H9 (cell line): ENCODE measurements at regions not wholly inside any gene's neighbourhood (a gene's known extent, or its start where the extent isn't known, plus 50 kb on each side); places are given as distances from the start of the nearest gene placed in this dataset.

Experiments used
- DNase-seq: peaks from one replicate; pipeline ENCODE4 v3.0.0-alpha.2; 2017
- H2AFZ ChIP-seq: one replicate; pipeline ENCODE4 v1.6.1; 2013; ENCODE audit warnings: mild to moderate bottlenecking, low read length, control low read depth, moderate library complexity
- H2AK5ac ChIP-seq: 2 replicates; pipeline ENCODE4 v1.6.1; 2013; ENCODE audit warnings: low read length, control low read depth, mixed read lengths; ENCODE audit not compliant: insufficient read length
- H2BK120ac ChIP-seq: one replicate; pipeline ENCODE4 v1.6.1; 2013; ENCODE audit warnings: low read depth, mild to moderate bottlenecking, low read length, control low read depth, inconsistent platforms; ENCODE audit not compliant: poor library complexity, severe bottlenecking
- H2BK12ac ChIP-seq: 2 replicates; pipeline ENCODE4 v1.6.1; 2013; ENCODE audit warnings: low read length, control low read depth, mixed read lengths, low read depth; ENCODE audit not compliant: insufficient read length
- H2BK15ac ChIP-seq: 2 replicates; pipeline ENCODE4 v1.6.1; 2013; ENCODE audit warnings: low read depth, low read length, control low read depth
- H2BK20ac ChIP-seq: one replicate; pipeline ENCODE4 v1.6.1; 2013; ENCODE audit warnings: low read depth, mild to moderate bottlenecking, low read length, control low read depth, inconsistent platforms; ENCODE audit not compliant: poor library complexity, severe bottlenecking
- H2BK5ac ChIP-seq: 2 replicates; pipeline ENCODE4 v1.6.1; 2013; ENCODE audit warnings: low read length, control low read depth, mixed read lengths; ENCODE audit not compliant: insufficient read length
- H3K14ac ChIP-seq: 2 replicates; pipeline ENCODE4 v1.6.1; 2013; ENCODE audit warnings: low read length, control low read depth; ENCODE audit not compliant: insufficient read depth
- H3K18ac ChIP-seq: 2 replicates; pipeline ENCODE4 v1.6.1; 2013; ENCODE audit warnings: low read depth, mild to moderate bottlenecking, mixed read lengths, low read length, control low read depth; ENCODE audit not compliant: insufficient read length
- H3K23ac ChIP-seq: 2 replicates; pipeline ENCODE4 v1.6.1; 2013; ENCODE audit warnings: low read length, control low read depth, mixed read lengths, low read depth; ENCODE audit not compliant: insufficient read length
- H3K23me2 ChIP-seq: 2 replicates; pipeline ENCODE4 v1.6.1; 2013; ENCODE audit warnings: low read depth, mild to moderate bottlenecking, mixed read lengths, low read length, control low read depth; ENCODE audit not compliant: insufficient read length, poor library complexity, severe bottlenecking
- H3K27ac ChIP-seq: 2 replicates; pipeline ENCODE4 v1.5.1; 2013; ENCODE audit warnings: low read length, control low read depth, mixed read lengths, low read depth; ENCODE audit not compliant: insufficient read length
- H3K27me3 ChIP-seq: 2 replicates; pipeline ENCODE4 v1.6.1; 2013; ENCODE audit warnings: low read length, control low read depth, inconsistent platforms; ENCODE audit not compliant: insufficient read depth
- H3K4ac ChIP-seq: 2 replicates; pipeline ENCODE4 v1.6.1; 2013; ENCODE audit warnings: low read depth, mild to moderate bottlenecking, control low read depth, inconsistent platforms, low read length, moderate library complexity
- H3K4me1 ChIP-seq: 2 replicates; pipeline ENCODE4 v1.6.1; 2013; ENCODE audit warnings: low read length, control low read depth, inconsistent platforms; ENCODE audit not compliant: insufficient read depth
- H3K4me2 ChIP-seq: 2 replicates; pipeline ENCODE4 v1.6.1; 2013; ENCODE audit warnings: low read length, control low read depth, mixed read lengths; ENCODE audit not compliant: insufficient read length, insufficient read depth
- H3K56ac ChIP-seq: 2 replicates; pipeline ENCODE4 v1.6.1; 2013; ENCODE audit warnings: low read depth, mild to moderate bottlenecking, mixed read lengths, low read length, control low read depth; ENCODE audit not compliant: insufficient read length
- H3K79me1 ChIP-seq: 2 replicates; pipeline ENCODE4 v1.6.1; 2013; ENCODE audit warnings: low read depth, mild to moderate bottlenecking, moderate library complexity, low read length, control low read depth, inconsistent platforms; ENCODE audit not compliant: insufficient read depth, poor library complexity, severe bottlenecking
- H3K79me2 ChIP-seq: 2 replicates; pipeline ENCODE4 v1.6.1; 2013; ENCODE audit warnings: low read length, control low read depth, inconsistent platforms; ENCODE audit not compliant: insufficient read depth
- H3K9ac ChIP-seq: 2 replicates; pipeline ENCODE4 v1.6.1; 2013; ENCODE audit warnings: low read length, control low read depth, mixed read lengths; ENCODE audit not compliant: insufficient read length; ENCODE audit errors: extremely low read depth
- H3K9me3 ChIP-seq: one replicate; pipeline ENCODE4 v1.6.1; 2013; ENCODE audit warnings: low read depth, low read length, inconsistent platforms; ENCODE audit not compliant: control insufficient read depth
- H3T11ph ChIP-seq: one replicate; pipeline ENCODE4 v1.6.1; 2013; ENCODE audit warnings: mild to moderate bottlenecking, low read length, control low read depth, inconsistent platforms
- H4K20me1 ChIP-seq: one replicate; pipeline ENCODE4 v1.6.1; 2013; ENCODE audit not compliant: control insufficient read depth, insufficient read length, insufficient read depth
- H4K5ac ChIP-seq: 2 replicates; pipeline ENCODE4 v1.6.1; 2013; ENCODE audit warnings: low read depth, mild to moderate bottlenecking, mixed read lengths, low read length, control low read depth; ENCODE audit not compliant: insufficient read length
- H4K8ac ChIP-seq: replicated peaks from 2 replicates; pipeline ENCODE4 v1.6.1; 2013; ENCODE audit warnings: low read length, control low read depth, mixed read lengths, low read depth; ENCODE audit not compliant: insufficient read length
- H4K91ac ChIP-seq: 2 replicates; pipeline ENCODE4 v1.6.1; 2013; ENCODE audit warnings: low read depth, mild to moderate bottlenecking, moderate library complexity, mixed read lengths, low read length, control low read depth; ENCODE audit not compliant: insufficient read length
- H3K27ac Mint-ChIP-seq, 3 experiments: 2 replicates in 2 of 3; 3 replicates in 1 of 3; pipeline ENCODE4 v1.8.0; 2020 to 2021; ENCODE audit warnings: mixed read lengths in 3 of 3, mild to moderate bottlenecking in 1 of 3, moderate library complexity in 1 of 3
- H3K27me3 Mint-ChIP-seq: 2 replicates; pipeline ENCODE4 v1.8.0; 2021; ENCODE audit warnings: low read depth, mild to moderate bottlenecking, moderate library complexity, mixed read lengths
- H3K36me3 Mint-ChIP-seq, 3 experiments: 2 replicates in 2 of 3; 3 replicates in 1 of 3; pipeline ENCODE4 v1.8.0; 2020 to 2021; ENCODE audit warnings: low read depth in 3 of 3, mixed read lengths in 3 of 3; ENCODE audit not compliant: insufficient read depth in 1 of 3
- H3K4me1 Mint-ChIP-seq, 2 experiments: 2 replicates each; pipeline ENCODE4 v1.8.0; 2020; ENCODE audit warnings: mixed read lengths in 2 of 2
- H3K4me3 Mint-ChIP-seq, 2 experiments: 2 replicates in 1 of 2; 3 replicates in 1 of 2; pipeline ENCODE4 v1.8.0; 2020 to 2021; ENCODE audit warnings: mild to moderate bottlenecking in 2 of 2, mixed read lengths in 2 of 2, moderate library complexity in 1 of 2
- H3K9me3 Mint-ChIP-seq, 2 experiments: 2 replicates in 1 of 2; 3 replicates in 1 of 2; pipeline ENCODE4 v1.8.0; 2020; ENCODE audit warnings: mild to moderate bottlenecking in 2 of 2, mixed read lengths in 2 of 2, moderate library complexity in 1 of 2
- CTCF ChIP-seq: fragments of 200-600 bp; sonication (generic); conservative IDR thresholded peaks from 3 replicates; pipeline ENCODE4 v1.8.0; 2021; ENCODE audit warnings: antibody characterized with exemption, mild to moderate bottlenecking
- WGBS: extraction: QIAGEN DNeasy Blood & Tissue Kit; methylation state at CpG from one replicate; pipeline ENCODE4 v1.1.7; 2013; ENCODE audit warnings: missing lambda C conversion rate, low lambda C conversion rate, mixed read lengths; ENCODE audit not compliant: insufficient read length; ENCODE audit errors: extremely low coverage; 5-methylcytosine and 5-hydroxymethylcytosine counted together

GRCh38 chrX:13112499-13112898, 68.1 kb upstream of the FAM9C start:
- H3K79me1 ChIP-seq, result no peaks in the 10 kb centered on the region
- no peaks in the 10 kb centered on the region for H3K4me1 ChIP-seq
- H3K18ac ChIP-seq, result no peak overlapping the region
- peaks cover 15 to 23% (median 19%) of the 10 kb centered on the region in 3 experiments; a peak in 6 of 7 replicates for H3K36me3 Mint-ChIP-seq
- H4K91ac ChIP-seq, result no peak overlapping the region
- no peak overlapping the region for H2BK5ac ChIP-seq
- H3K9ac ChIP-seq, result no peak overlapping the region
- H3K56ac ChIP-seq, result no peak overlapping the region
- no peak for DNase-seq
- no peak overlapping the region for H4K5ac ChIP-seq
- H3K14ac ChIP-seq, result no peak overlapping the region
- H2BK15ac ChIP-seq, result no peak overlapping the region
- no peak overlapping the region for H2BK20ac ChIP-seq
- peaks cover 10% of the 10 kb centered on the region for H3K9me3 ChIP-seq
- no peak for TF ChIP-seq CTCF
- no peaks in the 10 kb centered on the region for H3K27me3 ChIP-seq
- H2BK12ac ChIP-seq, result no peak overlapping the region
- peaks cover 60 to 64% of the 10 kb centered on the region in 2 experiments for H3K9me3 Mint-ChIP-seq
- no peaks in the 10 kb centered on the region for H3K27me3 Mint-ChIP-seq
- no peaks in the 10 kb centered on the region for H3K23me2 ChIP-seq
- no peak overlapping the region for H3K4me2 ChIP-seq
- H3K4me1 Mint-ChIP-seq, result peaks cover 0 to 3% of the 10 kb centered on the region in 2 experiments; a peak in 1 of 4 replicates
- no peak overlapping the region for H2BK120ac ChIP-seq
- H3K23ac ChIP-seq, result no peak overlapping the region
- no peak overlapping the region for H3K4ac ChIP-seq
- H3K4me3 Mint-ChIP-seq, result no peak overlapping the region
- H3K27ac ChIP-seq, result no peak overlapping the region
- no peak overlapping the region for H4K8ac ChIP-seq
- H4K20me1 ChIP-seq, result no peaks in the 10 kb centered on the region
- no peak overlapping the region for H2AK5ac ChIP-seq
- no peaks in the 10 kb centered on the region for H3K79me2 ChIP-seq
- H3T11ph ChIP-seq, result no peak overlapping the region
- WGBS, result no CpG with 5 or more reads among the region's 1 CpG
- H3K27ac Mint-ChIP-seq, result no peak overlapping the region
- no peak overlapping the region for H2AFZ ChIP-seq
